T-cell (primary cell): ENCODE measurements at regions not wholly inside any gene's neighbourhood (a gene's known extent, or its start where the extent isn't known, plus 50 kb on each side); places are given as distances from the start of the nearest gene placed in this dataset.

Source experiments
- ATAC-seq, 4 experiments: fragments of 200-7000 bp in 3 of 4; fragments of 150-1000 bp in 1 of 4; cut with Tn5 transposase; replicated peaks in 1 of 4; 1 replicate in 3 of 4; 2 replicates in 1 of 4; pipeline ENCODE4 v1.10.0; 2021; ENCODE audit warnings: moderate library complexity in 3 of 4, mild to moderate bottlenecking in 2 of 4, moderate number of reproducible peaks in 1 of 4
- CTCF ChIA-PET, 2 donors: fragments of 300-600 bp; sonication (Branson Sonifier 250); formaldehyde crosslinking; loops; one replicate each; lab custom pipeline; 2022; ENCODE audit warnings: antibody characterized with exemption in 2 of 2; lab: Charles Lee
- POLR2A ChIA-PET, 2 donors: fragments of 300-600 bp; sonication (Branson Sonifier 250); formaldehyde crosslinking; loops; one replicate each; lab custom pipeline; 2022; ENCODE audit warnings: antibody characterized with exemption in 2 of 2; lab: Charles Lee
- DNase-seq, 35 experiments: peaks; one replicate each; pipeline versions ENCODE4 v3.0.0 to v3.0.0-alpha.2; 2013 to 2023
- H3K27ac ChIP-seq: one replicate; pipeline ENCODE4 v1.5.1; 2013; ENCODE audit warnings: low read length
- H3K27me3 ChIP-seq, 2 experiments: replicated peaks in 1 of 2; 1 replicate in 1 of 2; 2 replicates in 1 of 2; pipeline versions ENCODE4 v1.6.1 to v1.7.0; 2013; ENCODE audit warnings: low read length in 1 of 2, mixed read lengths in 1 of 2; ENCODE audit not compliant: control insufficient read depth in 2 of 2, insufficient read depth in 2 of 2; ENCODE audit errors: extremely low read depth in 1 of 2
- H3K36me3 ChIP-seq, 2 donors: 1 replicate in 1 of 2; 2 replicates in 1 of 2; pipeline versions ENCODE4 v1.6.1 to v1.7.0; 2013; ENCODE audit warnings: low read length in 1 of 2; ENCODE audit not compliant: control insufficient read depth in 2 of 2, insufficient read depth in 1 of 2; ENCODE audit errors: extremely low read depth in 1 of 2
- H3K4me1 ChIP-seq, 2 experiments: 1 replicate in 1 of 2; 2 replicates in 1 of 2; pipeline versions ENCODE4 v1.6.1 to v1.7.0; 2013; ENCODE audit warnings: low read length in 2 of 2, mixed read lengths in 1 of 2; ENCODE audit not compliant: insufficient read depth in 2 of 2, control insufficient read depth in 1 of 2; ENCODE audit errors: extremely low read depth in 1 of 2
- H3K4me3 ChIP-seq, 2 donors: 1 replicate in 1 of 2; 2 replicates in 1 of 2; pipeline versions ENCODE4 v1.5.1 to v1.7.0; 2013; ENCODE audit warnings: mild to moderate bottlenecking in 2 of 2, low read length in 1 of 2, moderate library complexity in 1 of 2; ENCODE audit not compliant: control insufficient read depth in 1 of 2; ENCODE audit errors: extremely low read depth in 1 of 2
- H3K9me3 ChIP-seq: 2 replicates; pipeline ENCODE4 v1.7.0; 2013
- H3K27ac Mint-ChIP-seq, 2 donors: one replicate each; pipeline ENCODE4 v1.8.0; 2020 to 2021; ENCODE audit warnings: mild to moderate bottlenecking in 2 of 2, mixed read lengths in 2 of 2
- H3K27me3 Mint-ChIP-seq, 2 donors: one replicate each; pipeline ENCODE4 v1.8.0; 2021 to 2022; ENCODE audit warnings: mixed read lengths in 2 of 2
- H3K36me3 Mint-ChIP-seq: one replicate; pipeline ENCODE4 v1.8.0; 2021; ENCODE audit warnings: mixed read lengths
- H3K4me1 Mint-ChIP-seq, 3 donors: one replicate each; pipeline ENCODE4 v1.8.0; 2020 to 2022; ENCODE audit warnings: mixed read lengths in 3 of 3, mild to moderate bottlenecking in 1 of 3
- H3K4me3 Mint-ChIP-seq, 3 donors: one replicate each; pipeline ENCODE4 v1.8.0; 2020 to 2022; ENCODE audit warnings: mild to moderate bottlenecking in 3 of 3, mixed read lengths in 3 of 3, moderate library complexity in 3 of 3
- H3K9me3 Mint-ChIP-seq, 3 donors: one replicate each; pipeline ENCODE4 v1.8.0; 2020 to 2022; ENCODE audit warnings: mixed read lengths in 3 of 3
- WGBS: methylation state at CpG from one replicate; pipeline ENCODE4 v1.1.5; 2013; ENCODE audit warnings: missing lambda C conversion rate; ENCODE audit not compliant: insufficient coverage; 5-methylcytosine and 5-hydroxymethylcytosine counted together

DNA sequence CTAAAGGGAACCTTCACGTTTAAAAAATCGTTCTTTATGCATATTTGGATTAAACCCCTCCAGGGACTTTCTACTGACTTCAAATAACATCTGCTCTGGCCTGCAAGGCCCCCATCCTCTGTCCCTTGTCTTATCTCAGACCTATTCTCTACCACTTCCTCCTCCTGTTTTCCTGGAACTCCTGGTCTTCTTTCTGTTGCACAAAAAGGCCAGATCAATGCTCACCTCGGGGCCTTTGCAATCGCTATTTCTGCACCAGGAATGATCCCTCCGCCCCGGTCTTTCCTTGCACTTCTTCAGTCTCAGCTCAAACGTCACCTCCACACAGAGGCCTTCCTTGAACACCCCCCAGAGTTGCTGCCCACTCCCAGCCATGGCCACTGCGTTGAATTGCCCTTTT, 57.6 kb upstream of the BEGAIN start:
- peak overlapping the region in 1 of 3 donors; percentile 39 for H3K4me3 Mint-ChIP-seq
- H3K27me3 Mint-ChIP-seq, result no peaks in the 10 kb centered on the region
- no peaks in the 10 kb centered on the region for H3K9me3 ChIP-seq
- no peaks in the 10 kb centered on the region for H3K36me3 ChIP-seq
- CTCF ChIA-PET, result interaction anchor here (0.6 to 2.9 kb wide), 5 partner anchors 28 to 1733 kb away, joined by 3 to 29 read pairs (median 4); no protein-coding TSS in a partner anchor
- H3K27ac ChIP-seq, result no peak overlapping the region
- no peak for DNase-seq
- H3K27ac Mint-ChIP-seq, result peak overlapping the region; percentile 46 to 53
- POLR2A ChIA-PET, result no interaction called here
- peaks cover 0 to 4% (median 0%) of the 10 kb centered on the region in 3 donors for H3K9me3 Mint-ChIP-seq
- peaks cover 57 to 71% (median 61%) of the 10 kb centered on the region in 3 donors for H3K4me1 Mint-ChIP-seq
- peaks cover 0 to 9% of the 10 kb centered on the region in 2 experiments for H3K27me3 ChIP-seq
- no peak for ATAC-seq
- H3K4me1 ChIP-seq, result peaks cover 18 to 61% of the 10 kb centered on the region in 2 experiments
- H3K4me3 ChIP-seq, result no peak overlapping the region
- WGBS, result 51% methylated on average over 7 of the region's 8 CpGs
- H3K36me3 Mint-ChIP-seq, result no peaks in the 10 kb centered on the region

DNA sequence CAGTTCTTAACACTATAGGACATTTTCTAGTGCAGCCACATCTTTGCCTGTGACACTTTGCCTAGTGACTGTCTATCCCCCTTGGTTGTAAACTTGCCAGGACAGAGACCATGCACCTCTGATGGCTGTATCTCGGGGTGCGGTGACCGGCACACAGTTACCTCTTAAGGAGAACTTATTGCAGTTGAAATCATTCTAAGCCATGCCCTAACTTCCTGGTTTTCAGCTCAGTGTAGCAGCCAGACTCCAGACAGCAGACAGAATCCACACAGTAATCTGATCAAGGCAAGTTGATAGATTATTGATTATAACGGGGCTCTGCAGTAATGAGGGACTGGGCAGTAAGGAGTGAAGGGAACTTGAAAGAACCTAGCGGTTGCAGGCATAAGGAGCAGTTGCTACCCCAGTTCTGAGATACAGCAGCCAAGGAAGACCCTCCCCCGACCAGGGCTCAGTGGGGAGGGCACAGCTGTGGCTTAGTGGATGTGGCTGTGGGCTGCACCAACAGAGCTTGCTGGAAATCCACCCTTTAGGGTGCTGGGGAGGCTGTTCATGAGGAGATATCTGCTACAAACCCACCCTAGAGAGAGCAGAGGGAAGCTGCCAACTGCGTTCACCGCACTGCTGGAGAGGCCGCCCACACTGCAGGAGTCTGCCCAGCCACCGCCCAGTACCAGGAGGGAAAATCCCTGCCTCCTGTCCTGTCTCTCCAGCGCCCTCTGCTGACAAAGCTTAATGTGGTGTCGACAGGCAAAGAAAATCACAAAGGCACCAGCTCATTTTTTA, 58.2 kb upstream of the BEGAIN start:
- H3K4me3 ChIP-seq, result no peak overlapping the region

DNA sequence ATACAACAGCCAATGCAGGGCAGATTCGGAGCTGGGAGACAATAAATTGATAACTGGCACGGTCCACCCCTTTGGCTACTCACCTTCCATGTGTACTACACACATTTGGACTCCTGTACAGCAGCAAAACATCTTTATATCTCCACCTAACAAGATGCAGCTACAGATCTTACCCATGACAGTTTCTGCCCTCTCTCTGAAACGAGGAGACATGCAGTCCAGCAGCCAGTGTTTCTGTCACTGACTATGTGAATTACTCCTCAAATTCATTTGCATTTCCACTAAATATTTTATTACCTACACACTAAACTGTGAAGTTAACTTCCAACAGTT, 58.7 kb upstream of the BEGAIN start:
- DNase-seq (no peak), ATAC-seq (peak in 1 of 4 experiments; percentile 12)
- peaks cover 45 to 59% (median 50%) of the 10 kb centered on the region in 3 donors for H3K4me1 Mint-ChIP-seq
- Histone ChIP-seq H3K36me3 (no peaks in the 10 kb centered on the region), H3K27me3 (peaks cover 0 to 9% of the 10 kb centered on the region in 2 experiments), H3K27ac (no peak overlapping the region), H3K4me1 (peaks cover 13 to 49% of the 10 kb centered on the region in 2 experiments), H3K9me3 (no peaks in the 10 kb centered on the region), H3K4me3 (no peak overlapping the region)
- H3K4me3 Mint-ChIP-seq, result peak overlapping the region in 1 of 3 donors; percentile 39
- H3K27me3 Mint-ChIP-seq, result no peaks in the 10 kb centered on the region
- peaks cover 0 to 4% (median 0%) of the 10 kb centered on the region in 3 donors for H3K9me3 Mint-ChIP-seq
- WGBS, result 8% methylated on average over 2 of the region's 3 CpGs
- peak overlapping the region; percentile 46 to 55 for H3K27ac Mint-ChIP-seq
- no peaks in the 10 kb centered on the region for H3K36me3 Mint-ChIP-seq
- ChIA-PET CTCF (interaction anchor here (0.5 to 2.9 kb wide), 16 partner anchors 12 to 1651 kb away, joined by 3 to 29 read pairs (median 4); partner anchors contain the start of gene SLC25A29 (in 1 of the 2)), POLR2A (interaction anchor here in 1 of 2 donors (0.6 kb wide), 1 partner anchor 127 kb away, joined by 3 read pairs; no protein-coding TSS in a partner anchor)

More for the DNA sequence above, 58.2 kb upstream of the BEGAIN start:
- Histone ChIP-seq H3K4me1 (peaks cover 13 to 55% of the 10 kb centered on the region in 2 experiments), H3K27me3 (peaks cover 0 to 9% of the 10 kb centered on the region in 2 experiments), H3K36me3 (no peaks in the 10 kb centered on the region), H3K9me3 (no peaks in the 10 kb centered on the region), H3K27ac (no peak overlapping the region)
- WGBS, result 40% methylated on average over 11 of the region's 12 CpGs
- POLR2A ChIA-PET, result interaction anchor here in 1 of 2 donors (0.6 kb wide), 1 partner anchor 126 kb away, joined by 3 read pairs; no protein-coding TSS in a partner anchor
- Mint-ChIP-seq H3K4me1 (peaks cover 51 to 65% (median 55%) of the 10 kb centered on the region in 3 donors), H3K27me3 (no peaks in the 10 kb centered on the region), H3K27ac (peak overlapping the region; percentile 46 to 55), H3K4me3 (peak overlapping the region in 1 of 3 donors; percentile 39), H3K9me3 (peaks cover 0 to 4% (median 0%) of the 10 kb centered on the region in 3 donors), H3K36me3 (no peaks in the 10 kb centered on the region)
- DNase-seq (peak; percentile 56 to 92 (median 79)), ATAC-seq (peak; percentile 60 to 96 (median 74))
- CTCF ChIA-PET, result interaction anchor here (0.5 to 2.9 kb wide), 18 partner anchors 12 to 1733 kb away, joined by 3 to 29 read pairs (median 4); partner anchors contain the start of gene SLC25A29 (in 1 of the 2)

GRCh38 chr14:100648474-100649172, 61.4 kb upstream of the BEGAIN start:
- DNase-seq (no peak), ATAC-seq (no peak)
- ChIA-PET CTCF (interaction anchor here (0.6 to 0.7 kb wide), 3 partner anchors 103 to 970 kb away, joined by 3 to 4 read pairs (median 3); no protein-coding TSS in a partner anchor), POLR2A (no interaction called here)
- Histone ChIP-seq H3K4me1 (peaks cover 10 to 31% of the 10 kb centered on the region in 2 experiments), H3K9me3 (no peaks in the 10 kb centered on the region), H3K27ac (no peak overlapping the region), H3K27me3 (peaks cover 0 to 12% of the 10 kb centered on the region in 2 experiments), H3K4me3 (no peak overlapping the region), H3K36me3 (no peaks in the 10 kb centered on the region)
- H3K4me1 Mint-ChIP-seq, result peaks cover 27 to 33% (median 28%) of the 10 kb centered on the region in 3 donors
- WGBS, result 86% methylated on average over 1 of the region's 2 CpGs
- no peak overlapping the region for H3K27ac Mint-ChIP-seq
- no peak overlapping the region for H3K4me3 Mint-ChIP-seq
- H3K27me3 Mint-ChIP-seq, result peaks cover 0 to 2% of the 10 kb centered on the region in 2 donors
- H3K36me3 Mint-ChIP-seq, result no peaks in the 10 kb centered on the region
- H3K9me3 Mint-ChIP-seq, result peaks cover 0 to 4% (median 0%) of the 10 kb centered on the region in 3 donors

DNA sequence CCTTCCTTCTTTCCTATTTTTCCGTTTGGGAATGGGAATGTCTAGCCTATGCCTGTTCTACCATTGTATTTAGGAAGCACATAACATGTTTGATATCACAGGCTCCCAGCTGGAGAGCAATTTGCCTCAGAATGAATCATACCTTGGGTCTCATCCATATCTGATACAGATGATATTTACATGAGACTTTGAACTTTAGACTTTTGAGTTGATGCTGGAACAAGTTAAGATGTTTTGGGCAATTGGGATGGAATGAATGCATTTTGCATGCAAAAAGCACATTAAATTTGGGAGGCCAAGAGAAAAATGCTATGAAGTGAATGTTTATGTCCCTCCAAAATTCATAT, 61.9 kb upstream of the BEGAIN start:
- Histone ChIP-seq H3K36me3 (no peaks in the 10 kb centered on the region), H3K4me1 (peaks cover 10 to 32% of the 10 kb centered on the region in 2 experiments), H3K4me3 (no peak overlapping the region), H3K9me3 (no peaks in the 10 kb centered on the region), H3K27me3 (peaks cover 0 to 17% of the 10 kb centered on the region in 2 experiments), H3K27ac (no peak overlapping the region)
- Mint-ChIP-seq H3K27ac (no peak overlapping the region), H3K4me1 (peaks cover 23 to 27% (median 24%) of the 10 kb centered on the region in 3 donors), H3K36me3 (no peaks in the 10 kb centered on the region), H3K4me3 (no peak overlapping the region), H3K27me3 (peaks cover 0 to 5% of the 10 kb centered on the region in 2 donors), H3K9me3 (peaks cover 0 to 4% (median 0%) of the 10 kb centered on the region in 3 donors)
- WGBS, result no CpG with 5 or more reads among the region's 1 CpG
- no peak for DNase-seq
- ATAC-seq, result no peak
- POLR2A ChIA-PET, result no interaction called here
- CTCF ChIA-PET, result interaction anchor here in 1 of 2 donors (0.7 kb wide), 1 partner anchor 970 kb away, joined by 3 read pairs; no protein-coding TSS in a partner anchor
